K562 (cell line): ENCODE measurements at regions not wholly inside any gene's neighbourhood (a gene's known extent, or its start where the extent isn't known, plus 50 kb on each side); places are given as distances from the start of the nearest gene placed in this dataset.

ENCODE experiments used
- ATAC-seq: fragments of 200-7000 bp; cut with Tn5 transposase; 3 replicates; pipeline ENCODE4 v1.9.1; 2020; ENCODE audit warnings: moderate library complexity
- BruUV-seq: library from RNA; stranded (reverse); fragments of 400-500 nt; replicated peaks from 2 replicates; lab custom pipeline; 2021; lab: Mats Ljungman, UMichigan
- CTCF ChIA-PET: fragments of 300-600 bp; formaldehyde crosslinking; extraction: SDS; loops from one replicate; lab custom pipeline; 2021; ENCODE audit warnings: low intra/inter-chr PET ratio; lab: Yijun Ruan, JAX
- POLR2A ChIA-PET: fragments of 300-600, 350-650 bp; sonication (Branson Sonifier 250); formaldehyde crosslinking; extraction: SDS; loops from one replicate; lab custom pipeline; 2021; ENCODE audit warnings: antibody characterized with exemption, inconsistent platforms; lab: Yijun Ruan, JAX
- DNase-seq, 4 experiments: peaks; one replicate each; pipeline versions ENCODE4 v3.0.0 to v3.0.0-alpha.2; 2011 to 2018; ENCODE audit warnings: low spot score in 3 of 4, mixed read lengths in 3 of 4; ENCODE audit errors: extremely low read depth in 1 of 4
- FAIRE-seq: peaks from 2 replicates; lab custom pipeline; 2011; peaks lifted over from hg19 to GRCh38; lab: Jason Lieb, UNC
- H2AFZ ChIP-seq: 2 replicates; pipeline ENCODE4 v1.6.0; 2011; ENCODE audit warnings: low read depth, low read length, control low read depth, inconsistent platforms
- H3K27ac ChIP-seq: fragments of 200-600 bp; 3 replicates; pipeline ENCODE4 v1.8.0; 2011; ENCODE audit warnings: low read depth, mild to moderate bottlenecking, control low read depth, inconsistent platforms, low read length, moderate library complexity, mixed read lengths; ENCODE audit errors: extremely low read depth
- H3K27me3 ChIP-seq, 2 experiments: fragments of 300-600 bp in 1 of 2; 2 replicates in 1 of 2; 3 replicates in 1 of 2; pipeline versions ENCODE4 v1.6.0 to v1.8.0; 2011; ENCODE audit warnings: inconsistent platforms in 2 of 2, low read length in 2 of 2, mild to moderate bottlenecking in 1 of 2, mixed read lengths in 1 of 2, moderate library complexity in 1 of 2; ENCODE audit not compliant: control insufficient read depth in 2 of 2, insufficient read depth in 2 of 2
- H3K36me3 ChIP-seq: fragments of 300-600 bp; 3 replicates; pipeline ENCODE4 v1.8.0; 2011; ENCODE audit warnings: mild to moderate bottlenecking, low read length, inconsistent platforms; ENCODE audit not compliant: control insufficient read depth, insufficient read depth
- H3K4me1 ChIP-seq, 2 experiments: fragments of 200-600 bp in 1 of 2; replicated peaks in 1 of 2; 2 replicates in 1 of 2; 3 replicates in 1 of 2; pipeline versions ENCODE4 v1.5.1 to v1.8.0; 2011; ENCODE audit warnings: inconsistent platforms in 2 of 2, low read length in 2 of 2, mild to moderate bottlenecking in 1 of 2, mixed read lengths in 1 of 2, moderate library complexity in 1 of 2; ENCODE audit not compliant: control insufficient read depth in 2 of 2, insufficient read depth in 2 of 2
- H3K4me2 ChIP-seq: 2 replicates; pipeline ENCODE4 v1.6.1; 2011; ENCODE audit warnings: low read length, control low read depth, inconsistent platforms, mixed read lengths; ENCODE audit not compliant: insufficient read depth
- H3K4me3 ChIP-seq: fragments of 200-600 bp; sonication (generic), shearing (Covaris generic); 2 replicates; pipeline ENCODE4 v1.5.1; 2016; ENCODE audit warnings: control low read depth, inconsistent platforms
- H3K79me2 ChIP-seq: fragments of 200-600 bp; 3 replicates; pipeline ENCODE4 v1.8.0; 2011; ENCODE audit warnings: low read length, inconsistent platforms; ENCODE audit not compliant: control insufficient read depth, insufficient read depth
- H3K9ac ChIP-seq, 2 experiments: 2 replicates each; pipeline versions ENCODE4 v1.6.0 to v1.6.1; 2011; ENCODE audit warnings: low read depth in 2 of 2, low read length in 2 of 2, control low read depth in 1 of 2, inconsistent platforms in 1 of 2, mild to moderate bottlenecking in 1 of 2, mixed read lengths in 1 of 2; ENCODE audit not compliant: insufficient read depth in 1 of 2
- H3K9me1 ChIP-seq: one replicate; pipeline ENCODE4 v1.6.0; 2011; ENCODE audit warnings: inconsistent platforms, mild to moderate bottlenecking, low read length, moderate library complexity; ENCODE audit not compliant: control insufficient read depth, insufficient read depth
- H3K9me3 ChIP-seq: replicated peaks from 2 replicates; pipeline ENCODE4 v1.5.1; 2011; ENCODE audit warnings: low read depth, low read length, inconsistent platforms; ENCODE audit not compliant: control insufficient read depth, insufficient read depth
- H4K20me1 ChIP-seq: replicated peaks from 2 replicates; pipeline ENCODE4 v1.6.1; 2011; ENCODE audit warnings: low read length, inconsistent platforms, mixed read lengths; ENCODE audit not compliant: control insufficient read depth, insufficient read depth
- ATF7 ChIP-seq: fragments of 450-650 bp; IDR thresholded peaks from 2 replicates; pipeline ENCODE4 v1.7.1; 2014; ENCODE audit warnings: mild to moderate bottlenecking, moderate library complexity
- POLR2G ChIP-seq: fragments of 200-400 bp; formaldehyde crosslinking; IDR thresholded peaks from 2 replicates; pipeline ENCODE4 v1.6.1; 2017; ENCODE audit warnings: low read depth, mild to moderate bottlenecking, antibody characterized with exemption, low read length, moderate library complexity
- WGBS: fragments of 100-300 bp; shearing (Covaris generic); methylation state at CpG from one replicate; pipeline ENCODE4 v1.1.6; 2016; ENCODE audit warnings: low coverage, mixed read lengths; ENCODE audit not compliant: insufficient coverage; ENCODE audit errors: missing lambda C conversion rate; 5-methylcytosine and 5-hydroxymethylcytosine counted together
- in situ Hi-C: fragments of 300-500 bp; cut with MboI; formaldehyde crosslinking; loops from 4 replicates; pipeline ENCODE4 v1.15.0; 2018; ENCODE audit warnings: inconsistent platforms, mixed read lengths
- intact Hi-C: fragments of 100-400 bp; cut with micrococcal nuclease; formaldehyde crosslinking; loops from 2 replicates; pipeline ENCODE4 v1.14.2; 2022
- TF ChIP-seq, protein P1 (sequence below): fragments of 450-650 bp; IDR thresholded peaks from 2 replicates; pipeline ENCODE4 v1.6.1; 2018; ENCODE audit not compliant: partially characterized antibody
- TF ChIP-seq, protein P2 (sequence below): fragments of 200-800 bp; sonication (Bioruptor generic); IDR thresholded peaks from 2 replicates; pipeline ENCODE4 v1.6.1; 2017; ENCODE audit warnings: missing genetic modification characterization, missing compliant biosample characterization
- TF ChIP-seq, protein P3 (sequence below): fragments of 250-450 bp; sonication (Bioruptor Pico); IDR thresholded peaks from 2 replicates; pipeline ENCODE4 v1.4.0; 2020; ENCODE audit warnings: mild to moderate bottlenecking, moderate library complexity

DNA sequence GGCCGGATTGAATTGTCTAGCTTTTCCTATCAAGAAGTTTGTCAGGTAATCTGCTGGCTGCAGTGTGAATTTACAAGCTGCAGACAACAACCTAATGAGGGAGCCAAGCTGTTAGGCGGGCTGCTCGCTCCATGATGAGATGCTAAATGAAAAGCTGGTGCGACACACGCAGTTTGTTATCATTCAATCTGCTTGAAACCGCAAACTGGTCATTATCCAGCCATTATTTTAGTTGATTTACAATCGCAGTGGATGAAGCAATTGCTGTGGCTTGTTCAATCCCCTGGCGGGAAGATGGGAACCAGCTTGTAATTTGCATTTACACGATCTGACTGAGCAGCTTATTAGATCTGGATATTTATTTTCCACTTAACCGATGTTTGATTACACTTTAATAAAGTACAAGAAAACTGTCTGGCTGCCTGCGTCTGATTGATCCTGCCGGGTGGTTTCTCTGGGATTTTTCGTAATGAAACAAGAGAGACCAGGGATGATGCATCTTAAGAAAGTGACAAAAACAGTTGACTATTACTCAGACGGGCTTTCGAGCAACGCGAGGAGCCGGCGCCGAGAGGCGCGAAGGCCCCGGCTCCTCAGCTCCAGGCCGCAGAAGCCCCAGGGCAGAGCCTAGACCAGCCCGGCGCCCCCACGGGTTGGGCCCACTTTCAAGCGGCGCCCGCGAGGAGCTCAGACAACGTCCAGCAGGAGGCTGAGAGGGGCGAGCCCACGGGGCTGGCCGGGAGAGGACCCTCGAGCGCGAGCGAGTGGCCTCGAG is 118.0 kb upstream of the BARHL2 start:
- POLR2A ChIA-PET = interaction anchor here (0.6 kb wide), 2 partner anchors 187 to 232 kb away, joined by 3 to 5 read pairs; partner anchors contain the start of gene ZNF644
- H3K79me2 ChIP-seq = peaks cover 16% of the 10 kb centered on the region; the same call in 1 of the 3 replicates
- H3K9me1 ChIP-seq = no peaks in the 10 kb centered on the region

More for the DNA sequence above, 118.0 kb upstream of the BARHL2 start:
- no peak for ATAC-seq
- no peak for FAIRE-seq
- CTCF ChIA-PET = no interaction called here
- no peak overlapping the region for H3K4me2 ChIP-seq
- H3K9ac ChIP-seq = no peak overlapping the region
- no peak for DNase-seq
- H4K20me1 ChIP-seq = no peaks in the 10 kb centered on the region
- H3K27me3 ChIP-seq = no peaks in the 10 kb centered on the region
- peaks cover 27% of the 10 kb centered on the region for H3K36me3 ChIP-seq
- WGBS = 92% methylated on average over 21 of the region's 40 CpGs
- no peak overlapping the region for H3K4me3 ChIP-seq
- BruUV-seq = no TSS peak
- no peaks in the 10 kb centered on the region; the same call in 1 of the 2 replicates for H3K9me3 ChIP-seq
- no peak overlapping the region for H2AFZ ChIP-seq
- intact Hi-C loops = no loop called here
- TF ChIP-seq, protein P1, sequence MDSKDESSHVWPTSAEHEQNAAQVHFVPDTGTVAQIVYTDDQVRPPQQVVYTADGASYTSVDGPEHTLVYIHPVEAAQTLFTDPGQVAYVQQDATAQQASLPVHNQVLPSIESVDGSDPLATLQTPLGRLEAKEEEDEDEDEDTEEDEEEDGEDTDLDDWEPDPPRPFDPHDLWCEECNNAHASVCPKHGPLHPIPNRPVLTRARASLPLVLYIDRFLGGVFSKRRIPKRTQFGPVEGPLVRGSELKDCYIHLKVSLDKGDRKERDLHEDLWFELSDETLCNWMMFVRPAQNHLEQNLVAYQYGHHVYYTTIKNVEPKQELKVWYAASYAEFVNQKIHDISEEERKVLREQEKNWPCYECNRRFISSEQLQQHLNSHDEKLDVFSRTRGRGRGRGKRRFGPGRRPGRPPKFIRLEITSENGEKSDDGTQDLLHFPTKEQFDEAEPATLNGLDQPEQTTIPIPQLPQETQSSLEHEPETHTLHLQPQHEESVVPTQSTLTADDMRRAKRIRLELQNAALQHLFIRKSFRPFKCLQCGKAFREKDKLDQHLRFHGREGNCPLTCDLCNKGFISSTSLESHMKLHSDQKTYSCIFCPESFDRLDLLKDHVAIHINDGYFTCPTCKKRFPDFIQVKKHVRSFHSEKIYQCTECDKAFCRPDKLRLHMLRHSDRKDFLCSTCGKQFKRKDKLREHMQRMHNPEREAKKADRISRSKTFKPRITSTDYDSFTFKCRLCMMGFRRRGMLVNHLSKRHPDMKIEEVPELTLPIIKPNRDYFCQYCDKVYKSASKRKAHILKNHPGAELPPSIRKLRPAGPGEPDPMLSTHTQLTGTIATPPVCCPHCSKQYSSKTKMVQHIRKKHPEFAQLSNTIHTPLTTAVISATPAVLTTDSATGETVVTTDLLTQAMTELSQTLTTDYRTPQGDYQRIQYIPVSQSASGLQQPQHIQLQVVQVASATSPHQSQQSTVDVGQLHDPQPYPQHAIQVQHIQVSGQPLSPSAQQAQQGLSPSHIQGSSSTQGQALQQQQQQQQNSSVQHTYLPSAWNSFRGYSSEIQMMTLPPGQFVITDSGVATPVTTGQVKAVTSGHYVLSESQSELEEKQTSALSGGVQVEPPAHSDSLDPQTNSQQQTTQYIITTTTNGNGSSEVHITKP = no peak
- TF ChIP-seq, protein P2, sequence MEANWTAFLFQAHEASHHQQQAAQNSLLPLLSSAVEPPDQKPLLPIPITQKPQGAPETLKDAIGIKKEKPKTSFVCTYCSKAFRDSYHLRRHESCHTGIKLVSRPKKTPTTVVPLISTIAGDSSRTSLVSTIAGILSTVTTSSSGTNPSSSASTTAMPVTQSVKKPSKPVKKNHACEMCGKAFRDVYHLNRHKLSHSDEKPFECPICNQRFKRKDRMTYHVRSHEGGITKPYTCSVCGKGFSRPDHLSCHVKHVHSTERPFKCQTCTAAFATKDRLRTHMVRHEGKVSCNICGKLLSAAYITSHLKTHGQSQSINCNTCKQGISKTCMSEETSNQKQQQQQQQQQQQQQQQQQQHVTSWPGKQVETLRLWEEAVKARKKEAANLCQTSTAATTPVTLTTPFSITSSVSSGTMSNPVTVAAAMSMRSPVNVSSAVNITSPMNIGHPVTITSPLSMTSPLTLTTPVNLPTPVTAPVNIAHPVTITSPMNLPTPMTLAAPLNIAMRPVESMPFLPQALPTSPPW (CRISPR knock-in tag) = no peak
- TF ChIP-seq ATF7 (no peak), POLR2G (0 out of 2 replicates have a peak, but pooled peaks have one; percentile 20)
- TF ChIP-seq, protein P3, sequence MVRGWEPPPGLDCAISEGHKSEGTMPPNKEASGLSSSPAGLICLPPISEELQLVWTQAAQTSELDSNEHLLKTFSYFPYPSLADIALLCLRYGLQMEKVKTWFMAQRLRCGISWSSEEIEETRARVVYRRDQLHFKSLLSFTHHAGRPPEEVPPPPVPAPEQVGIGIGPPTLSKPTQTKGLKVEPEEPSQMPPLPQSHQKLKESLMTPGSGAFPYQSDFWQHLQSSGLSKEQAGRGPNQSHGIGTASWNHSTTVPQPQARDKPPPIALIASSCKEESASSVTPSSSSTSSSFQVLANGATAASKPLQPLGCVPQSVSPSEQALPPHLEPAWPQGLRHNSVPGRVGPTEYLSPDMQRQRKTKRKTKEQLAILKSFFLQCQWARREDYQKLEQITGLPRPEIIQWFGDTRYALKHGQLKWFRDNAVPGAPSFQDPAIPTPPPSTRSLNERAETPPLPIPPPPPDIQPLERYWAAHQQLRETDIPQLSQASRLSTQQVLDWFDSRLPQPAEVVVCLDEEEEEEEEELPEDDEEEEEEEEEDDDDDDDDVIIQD (CRISPR knock-in tag) = no peak
- in situ Hi-C loops = no loop called here
- peaks cover 8 to 9% of the 10 kb centered on the region in 2 experiments; a peak in 4 of 5 replicates for H3K4me1 ChIP-seq
- H3K27ac ChIP-seq = no peak overlapping the region
